Skeletal muscle tissue (tissue), 3 donors: ENCODE measurements at regions not wholly inside any gene's neighbourhood (a gene's known extent, or its start where the extent isn't known, plus 50 kb on each side); places are given as distances from the start of the nearest gene placed in this dataset.

Experiments used
- H3K27ac ChIP-seq: one replicate; pipeline ENCODE4 v1.7.0; 2013; ENCODE audit warnings: mild to moderate bottlenecking, low read depth, low read length, inconsistent platforms
- H3K27me3 ChIP-seq, 3 donors: one replicate each; pipeline ENCODE4 v1.7.0; 2013; ENCODE audit warnings: low read length in 3 of 3; ENCODE audit not compliant: control insufficient read depth in 3 of 3, insufficient read depth in 3 of 3
- H3K36me3 ChIP-seq, 3 donors: one replicate each; pipeline ENCODE4 v1.7.0; 2013; ENCODE audit warnings: low read length in 3 of 3; ENCODE audit not compliant: control insufficient read depth in 3 of 3, insufficient read depth in 3 of 3
- H3K4me1 ChIP-seq, 3 donors: one replicate each; pipeline ENCODE4 v1.7.0; 2013; ENCODE audit warnings: low read length in 3 of 3, mild to moderate bottlenecking in 3 of 3; ENCODE audit not compliant: control insufficient read depth in 3 of 3, insufficient read depth in 3 of 3
- H3K4me3 ChIP-seq, 3 donors: one replicate each; pipeline ENCODE4 v1.7.0; 2013; ENCODE audit warnings: low read length in 3 of 3
- H3K9ac ChIP-seq, 3 donors: one replicate each; pipeline ENCODE4 v1.7.0; 2013; ENCODE audit warnings: low read length in 3 of 3, mild to moderate bottlenecking in 3 of 3, moderate library complexity in 2 of 3, low read depth in 1 of 3
- H3K9me3 ChIP-seq, 3 donors: one replicate each; pipeline ENCODE4 v1.7.0; 2013; ENCODE audit warnings: low read length in 3 of 3; ENCODE audit not compliant: control insufficient read depth in 3 of 3
- donor health status: Osteomylitis.

- no peaks in the 10 kb centered on the region for H3K36me3 ChIP-seq
- H3K9me3 ChIP-seq, result no peaks in the 10 kb centered on the region
- H3K4me1 ChIP-seq, result no peaks in the 10 kb centered on the region
- H3K27ac ChIP-seq, result no peak overlapping the region
- no peak overlapping the region for H3K9ac ChIP-seq
- H3K4me3 ChIP-seq, result no peak overlapping the region
- no peaks in the 10 kb centered on the region for H3K27me3 ChIP-seq
Observed at GRCh38 chr12:47385653-47386052, 305.9 kb upstream of the AMIGO2 start.

GRCh38 chr12:47383942-47384341 is 304.2 kb upstream of the AMIGO2 start:
- Histone ChIP-seq H3K4me3 (no peak overlapping the region), H3K9me3 (no peaks in the 10 kb centered on the region), H3K36me3 (no peaks in the 10 kb centered on the region), H3K27me3 (no peaks in the 10 kb centered on the region), H3K9ac (no peak overlapping the region), H3K4me1 (no peaks in the 10 kb centered on the region), H3K27ac (no peak overlapping the region)

- no peak overlapping the region for H3K9ac ChIP-seq
- H3K9me3 ChIP-seq, result no peaks in the 10 kb centered on the region
- no peaks in the 10 kb centered on the region for H3K36me3 ChIP-seq
- no peak overlapping the region for H3K4me3 ChIP-seq
- peaks cover 4 to 10% (median 8%) of the 10 kb centered on the region in 3 donors for H3K4me1 ChIP-seq
- H3K27ac ChIP-seq, result no peak overlapping the region
- H3K27me3 ChIP-seq, result no peaks in the 10 kb centered on the region
Observed at GRCh38 chr12:47382305-47382704, 302.5 kb upstream of the AMIGO2 start.

DNA sequence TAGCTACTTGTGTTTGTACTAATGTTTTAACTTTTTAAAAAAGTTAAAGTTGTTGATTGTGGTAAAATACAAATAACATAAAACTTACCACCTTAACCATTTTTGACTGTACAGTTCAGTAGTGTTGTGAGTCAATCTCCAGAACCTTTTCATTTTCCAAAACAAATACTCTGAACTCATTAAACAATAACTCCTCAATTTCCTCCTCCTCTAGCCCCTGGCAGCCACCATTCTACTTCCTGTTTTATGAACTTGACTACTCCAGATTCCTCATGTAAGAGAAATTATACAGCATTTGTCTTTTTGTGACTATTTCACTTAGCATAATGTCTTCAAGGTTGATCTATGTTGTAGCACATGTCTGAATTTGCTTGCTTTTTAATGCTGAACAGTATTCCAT is 299.1 kb upstream of the AMIGO2 start:
- H3K27me3 ChIP-seq, result no peaks in the 10 kb centered on the region
- H3K27ac ChIP-seq, result no peak overlapping the region
- no peaks in the 10 kb centered on the region for H3K36me3 ChIP-seq
- H3K4me1 ChIP-seq, result peaks cover 7 to 15% (median 8%) of the 10 kb centered on the region in 3 donors
- no peak overlapping the region for H3K4me3 ChIP-seq
- H3K9me3 ChIP-seq, result no peaks in the 10 kb centered on the region
- no peak overlapping the region for H3K9ac ChIP-seq

DNA sequence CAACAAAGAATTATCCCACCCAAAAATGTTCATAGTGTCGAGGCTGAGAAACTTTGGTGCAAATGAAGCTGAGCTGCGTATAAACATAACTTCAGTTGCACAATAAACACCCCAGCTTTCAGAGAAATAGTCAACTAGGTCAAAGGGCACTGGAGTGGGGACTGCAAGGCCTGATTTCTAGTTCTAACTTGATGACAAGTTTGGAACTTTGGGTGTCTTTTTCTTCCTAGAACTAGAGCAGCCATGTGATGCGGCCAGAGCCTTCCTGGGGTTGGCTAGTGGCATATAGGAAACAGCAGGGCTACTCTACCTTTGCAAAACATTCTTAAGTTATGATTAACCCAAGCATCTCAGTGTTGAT is 298.4 kb upstream of the AMIGO2 start:
- peak overlapping the region; percentile 64 for H3K27ac ChIP-seq
- H3K9me3 ChIP-seq, result no peaks in the 10 kb centered on the region
- no peaks in the 10 kb centered on the region for H3K27me3 ChIP-seq
- no peak overlapping the region for H3K4me3 ChIP-seq
- H3K36me3 ChIP-seq, result no peaks in the 10 kb centered on the region
- H3K4me1 ChIP-seq, result peaks cover 7 to 15% (median 8%) of the 10 kb centered on the region in 3 donors
- H3K9ac ChIP-seq, result no peak overlapping the region

DNA sequence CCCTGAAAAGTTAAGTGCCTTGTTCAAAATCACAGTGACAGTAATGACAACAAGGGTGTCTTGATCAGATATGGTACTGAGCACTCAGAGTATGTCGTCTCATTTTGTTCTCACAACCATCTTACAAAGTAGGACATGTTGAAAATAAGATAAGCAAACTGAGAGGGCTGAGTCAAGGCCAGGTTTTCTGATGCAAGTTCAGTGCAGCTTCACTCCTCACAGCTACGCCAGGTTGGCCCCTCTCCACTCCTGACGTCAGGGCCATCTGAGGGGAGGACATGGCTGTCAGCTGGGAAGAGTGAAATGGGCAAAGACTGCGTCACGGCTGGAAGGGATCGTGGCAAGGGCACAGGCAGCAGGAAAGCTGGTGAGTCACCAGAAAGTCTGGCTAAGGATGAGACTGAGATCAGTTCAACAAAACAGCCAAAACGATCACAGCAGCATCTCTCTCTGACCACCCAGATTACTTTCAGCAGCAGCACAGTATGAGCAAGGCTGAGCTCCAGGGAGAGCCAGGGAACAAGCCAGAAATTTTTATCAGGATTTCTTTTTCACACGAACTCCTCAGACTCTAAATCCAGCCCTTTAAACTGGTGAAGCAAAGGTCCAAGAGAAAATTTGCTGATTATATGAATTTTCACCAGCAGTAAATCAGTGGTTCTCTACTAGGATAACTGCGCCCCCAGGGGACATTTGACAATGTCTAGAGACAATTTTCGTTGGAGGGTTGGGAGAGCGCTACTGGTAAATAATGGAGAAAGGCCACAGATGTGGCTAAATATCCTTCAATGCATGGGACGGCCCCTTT is 297.9 kb upstream of the AMIGO2 start:
- Histone ChIP-seq H3K9ac (peak overlapping the region; percentile 2 to 42 (median 3)), H3K27me3 (no peaks in the 10 kb centered on the region), H3K4me3 (peak overlapping the region; percentile 49 to 55 (median 52)), H3K9me3 (no peaks in the 10 kb centered on the region), H3K4me1 (peaks cover 7 to 15% (median 8%) of the 10 kb centered on the region in 3 donors), H3K36me3 (no peaks in the 10 kb centered on the region), H3K27ac (peak overlapping the region; percentile 64)

- Histone ChIP-seq H3K27me3 (no peaks in the 10 kb centered on the region), H3K36me3 (no peaks in the 10 kb centered on the region), H3K4me1 (peaks cover 7 to 15% (median 8%) of the 10 kb centered on the region in 3 donors), H3K27ac (peak overlapping the region; percentile 64), H3K9ac (no peak overlapping the region), H3K4me3 (peak overlapping the region in 1 of 3 donors; percentile 55), H3K9me3 (no peaks in the 10 kb centered on the region)
Observed at GRCh38 chr12:47376927-47377326, 297.2 kb upstream of the AMIGO2 start.

DNA sequence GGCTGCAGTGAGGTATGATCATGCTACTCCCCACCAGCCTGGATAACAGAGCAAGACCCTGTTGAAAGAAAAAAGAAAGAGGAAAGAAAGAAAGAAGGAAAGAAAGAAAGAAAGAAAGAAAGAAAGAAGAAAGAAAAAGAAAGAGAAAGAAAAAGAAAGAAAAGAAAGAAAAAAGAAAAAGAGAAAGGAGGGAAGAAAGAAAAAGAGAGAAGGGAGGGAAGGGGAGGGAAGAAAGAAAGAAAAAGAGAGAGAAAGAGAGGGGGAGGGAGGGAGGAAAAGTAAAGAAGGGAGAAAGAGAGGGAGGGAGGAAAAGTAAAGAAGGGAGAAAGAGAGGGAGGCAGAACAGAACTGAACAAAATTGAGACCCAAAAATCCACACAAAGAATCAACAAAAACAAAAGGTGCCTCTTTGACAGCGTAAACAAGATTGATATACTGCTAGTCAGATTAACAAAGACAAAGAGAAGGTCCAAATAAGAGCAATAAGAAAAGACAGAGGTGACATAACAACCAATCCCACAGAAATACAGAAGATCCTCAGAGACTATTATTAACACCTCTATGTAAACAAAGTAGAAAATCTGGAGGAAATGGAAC is 293.9 kb upstream of the AMIGO2 start:
- Histone ChIP-seq H3K27ac (no peak overlapping the region), H3K36me3 (no peaks in the 10 kb centered on the region), H3K9me3 (no peaks in the 10 kb centered on the region), H3K27me3 (no peaks in the 10 kb centered on the region), H3K9ac (no peak overlapping the region), H3K4me3 (no peak overlapping the region), H3K4me1 (peaks cover 7 to 15% (median 8%) of the 10 kb centered on the region in 3 donors)

- Histone ChIP-seq H3K27ac (no peak overlapping the region), H3K4me3 (no peak overlapping the region), H3K4me1 (no peaks in the 10 kb centered on the region), H3K9ac (no peak overlapping the region), H3K9me3 (no peaks in the 10 kb centered on the region), H3K36me3 (no peaks in the 10 kb centered on the region), H3K27me3 (no peaks in the 10 kb centered on the region)
Observed at GRCh38 chr12:47370421-47370820, 290.7 kb upstream of the AMIGO2 start.

GRCh38 chr12:47369085-47369484 is 289.3 kb upstream of the AMIGO2 start:
- Histone ChIP-seq H3K4me1 (no peaks in the 10 kb centered on the region), H3K9me3 (no peaks in the 10 kb centered on the region), H3K9ac (no peak overlapping the region), H3K27me3 (no peaks in the 10 kb centered on the region), H3K36me3 (no peaks in the 10 kb centered on the region), H3K27ac (no peak overlapping the region), H3K4me3 (no peak overlapping the region)
